ENCODE measurements at regions not wholly inside any gene's neighbourhood (a gene's known extent, or its start where the extent isn't known, plus 50 kb on each side); places are given as distances from the start of the nearest gene placed in this dataset.

GRCh38 chr2:107086497-107086896 is 200.5 kb upstream of the ST6GAL2 start:
- WGBS, 2 donors (ENCODE audit: extremely low coverage in 2 of 2, insufficient read length in 2 of 2, insufficient replicate concordance in 1 of 2), result no CpG with 5 or more reads among the region's 2 CpGs
- Histone ChIP-seq H2BK120ac (ENCODE audit: low read depth, low read length) (no peak overlapping the region), H3K9ac (ENCODE audit: low read depth, low read length, poor library complexity) (no peak overlapping the region), H3K18ac (ENCODE audit: low read length) (no peak overlapping the region), H3K27me3 (ENCODE audit: control insufficient read depth in 3 of 3, insufficient read depth in 3 of 3, low read depth in 1 of 3, low read length in 3 of 3) (no peaks in the 10 kb centered on the region), H3K36me3 (replicated peaks in 1 of 2; ENCODE audit: control insufficient read depth in 2 of 2, insufficient read depth in 2 of 2, low read length in 2 of 2) (no peaks in the 10 kb centered on the region), H2BK12ac (ENCODE audit: low read length) (no peak overlapping the region), H3K4me2 (ENCODE audit: insufficient read depth, low read length, poor library complexity, severe bottlenecking) (no peak overlapping the region), H2BK15ac (ENCODE audit: low read length) (no peak overlapping the region), H3K4me3 (ENCODE audit: low read length in 2 of 2) (no peak overlapping the region), H3K23ac (ENCODE audit: low read depth, low read length, poor library complexity) (no peak overlapping the region), H2AFZ (ENCODE audit: low read length) (no peak overlapping the region), H2AK5ac (ENCODE audit: low read depth, low read length) (no peak overlapping the region), H4K8ac (ENCODE audit: low read depth, low read length) (no peak overlapping the region), H3K9me3 (replicated peaks in 1 of 2; ENCODE audit: control insufficient read depth in 2 of 2, insufficient read depth in 1 of 2, low read depth in 1 of 2, low read length in 2 of 2) (no peaks in the 10 kb centered on the region), H3K4me1 (ENCODE audit: control insufficient read depth in 2 of 2, insufficient read depth in 1 of 2, low read depth in 1 of 2, low read length in 2 of 2) (no peaks in the 10 kb centered on the region), H2BK5ac (ENCODE audit: low read length) (no peak overlapping the region), H3K4ac (ENCODE audit: low read length) (no peak overlapping the region), H4K91ac (ENCODE audit: low read depth, low read length, poor library complexity) (no peak overlapping the region), H3K14ac (ENCODE audit: low read length) (no peak overlapping the region), H3K27ac (replicated peaks; ENCODE audit: low read length) (no peak overlapping the region), H3K79me1 (ENCODE audit: low read depth, low read length) (no peaks in the 10 kb centered on the region)
- DNase-seq (ENCODE audit: low spot score), result no peak

GRCh38 chr2:107088156-107088555 is 202.2 kb upstream of the ST6GAL2 start:
- Histone ChIP-seq H2AK5ac (ENCODE audit: low read depth, low read length) (no peak overlapping the region), H3K4me1 (ENCODE audit: control insufficient read depth in 2 of 2, insufficient read depth in 1 of 2, low read depth in 1 of 2, low read length in 2 of 2) (no peaks in the 10 kb centered on the region), H2BK12ac (ENCODE audit: low read length) (no peak overlapping the region), H3K4me3 (ENCODE audit: low read length in 2 of 2) (no peak overlapping the region), H4K91ac (ENCODE audit: low read depth, low read length, poor library complexity) (no peak overlapping the region), H3K9ac (ENCODE audit: low read depth, low read length, poor library complexity) (no peak overlapping the region), H3K23ac (ENCODE audit: low read depth, low read length, poor library complexity) (no peak overlapping the region), H3K9me3 (replicated peaks in 1 of 2; ENCODE audit: control insufficient read depth in 2 of 2, insufficient read depth in 1 of 2, low read depth in 1 of 2, low read length in 2 of 2) (no peaks in the 10 kb centered on the region), H2BK15ac (ENCODE audit: low read length) (no peak overlapping the region), H3K36me3 (replicated peaks in 1 of 2; ENCODE audit: control insufficient read depth in 2 of 2, insufficient read depth in 2 of 2, low read length in 2 of 2) (no peaks in the 10 kb centered on the region), H3K27ac (replicated peaks; ENCODE audit: low read length) (no peak overlapping the region), H2AFZ (ENCODE audit: low read length) (no peak overlapping the region), H2BK120ac (ENCODE audit: low read depth, low read length) (no peak overlapping the region), H3K18ac (ENCODE audit: low read length) (no peak overlapping the region), H3K4ac (ENCODE audit: low read length) (no peak overlapping the region), H3K14ac (ENCODE audit: low read length) (no peak overlapping the region), H3K27me3 (ENCODE audit: control insufficient read depth in 3 of 3, insufficient read depth in 3 of 3, low read depth in 1 of 3, low read length in 3 of 3) (no peaks in the 10 kb centered on the region), H3K4me2 (ENCODE audit: insufficient read depth, low read length, poor library complexity, severe bottlenecking) (no peak overlapping the region), H4K8ac (ENCODE audit: low read depth, low read length) (no peak overlapping the region), H2BK5ac (ENCODE audit: low read length) (no peak overlapping the region), H3K79me1 (ENCODE audit: low read depth, low read length) (no peaks in the 10 kb centered on the region)
- WGBS, 2 donors (ENCODE audit: extremely low coverage in 2 of 2, insufficient read length in 2 of 2, insufficient replicate concordance in 1 of 2), result no CpG with 5 or more reads among the region's 2 CpGs
- DNase-seq (ENCODE audit: low spot score), result no peak

- DNase-seq (ENCODE audit: low spot score), result no peak
- Histone ChIP-seq H2AFZ (ENCODE audit: low read length) (no peak overlapping the region), H4K8ac (ENCODE audit: low read depth, low read length) (no peak overlapping the region), H3K9me3 (replicated peaks in 1 of 2; ENCODE audit: control insufficient read depth in 2 of 2, insufficient read depth in 1 of 2, low read depth in 1 of 2, low read length in 2 of 2) (no peaks in the 10 kb centered on the region), H3K23ac (ENCODE audit: low read depth, low read length, poor library complexity) (no peak overlapping the region), H4K91ac (ENCODE audit: low read depth, low read length, poor library complexity) (no peak overlapping the region), H2AK5ac (ENCODE audit: low read depth, low read length) (no peak overlapping the region), H3K14ac (ENCODE audit: low read length) (no peak overlapping the region), H2BK120ac (ENCODE audit: low read depth, low read length) (no peak overlapping the region), H3K4me3 (ENCODE audit: low read length in 2 of 2) (no peak overlapping the region), H3K27ac (replicated peaks; ENCODE audit: low read length) (no peak overlapping the region), H3K36me3 (replicated peaks in 1 of 2; ENCODE audit: control insufficient read depth in 2 of 2, insufficient read depth in 2 of 2, low read length in 2 of 2) (no peaks in the 10 kb centered on the region), H3K18ac (ENCODE audit: low read length) (no peak overlapping the region), H2BK12ac (ENCODE audit: low read length) (no peak overlapping the region), H2BK15ac (ENCODE audit: low read length) (no peak overlapping the region), H3K4me2 (ENCODE audit: insufficient read depth, low read length, poor library complexity, severe bottlenecking) (no peak overlapping the region), H3K27me3 (ENCODE audit: control insufficient read depth in 3 of 3, insufficient read depth in 3 of 3, low read depth in 1 of 3, low read length in 3 of 3) (no peaks in the 10 kb centered on the region), H3K4ac (ENCODE audit: low read length) (no peak overlapping the region), H3K4me1 (ENCODE audit: control insufficient read depth in 2 of 2, insufficient read depth in 1 of 2, low read depth in 1 of 2, low read length in 2 of 2) (no peaks in the 10 kb centered on the region), H3K9ac (ENCODE audit: low read depth, low read length, poor library complexity) (no peak overlapping the region), H2BK5ac (ENCODE audit: low read length) (no peak overlapping the region), H3K79me1 (ENCODE audit: low read depth, low read length) (no peaks in the 10 kb centered on the region)
- no CpG with 5 or more reads among the region's 7 CpGs for WGBS, 2 donors (ENCODE audit: extremely low coverage in 2 of 2, insufficient read length in 2 of 2, insufficient replicate concordance in 1 of 2)
Measured at GRCh38 chr2:107091163-107091864, 205.3 kb upstream of the ST6GAL2 start.

- no peak overlapping the region for H2BK120ac ChIP-seq (ENCODE audit: low read depth, low read length)
- no CpG with 5 or more reads among the region's 4 CpGs for WGBS, 2 donors (ENCODE audit: extremely low coverage in 2 of 2, insufficient read length in 2 of 2, insufficient replicate concordance in 1 of 2)
Measured at GRCh38 chr2:107093426-107093957, 207.5 kb upstream of the ST6GAL2 start.

More at GRCh38 chr2:107093426-107093957, 207.5 kb upstream of the ST6GAL2 start:
- Histone ChIP-seq H3K79me1 (ENCODE audit: low read depth, low read length) (no peaks in the 10 kb centered on the region), H3K4me3 (ENCODE audit: low read length in 2 of 2) (no peak overlapping the region), H3K23ac (ENCODE audit: low read depth, low read length, poor library complexity) (no peak overlapping the region), H3K4me2 (ENCODE audit: insufficient read depth, low read length, poor library complexity, severe bottlenecking) (no peak overlapping the region), H4K8ac (ENCODE audit: low read depth, low read length) (no peak overlapping the region), H2AK5ac (ENCODE audit: low read depth, low read length) (no peak overlapping the region), H2BK12ac (ENCODE audit: low read length) (no peak overlapping the region), H3K36me3 (replicated peaks in 1 of 2; ENCODE audit: control insufficient read depth in 2 of 2, insufficient read depth in 2 of 2, low read length in 2 of 2) (no peaks in the 10 kb centered on the region), H3K9ac (ENCODE audit: low read depth, low read length, poor library complexity) (no peak overlapping the region), H3K18ac (ENCODE audit: low read length) (no peak overlapping the region), H3K4ac (ENCODE audit: low read length) (no peak overlapping the region), H2AFZ (ENCODE audit: low read length) (no peak overlapping the region), H2BK15ac (ENCODE audit: low read length) (no peak overlapping the region), H3K27me3 (ENCODE audit: control insufficient read depth in 3 of 3, insufficient read depth in 3 of 3, low read depth in 1 of 3, low read length in 3 of 3) (no peaks in the 10 kb centered on the region), H3K9me3 (replicated peaks in 1 of 2; ENCODE audit: control insufficient read depth in 2 of 2, insufficient read depth in 1 of 2, low read depth in 1 of 2, low read length in 2 of 2) (no peaks in the 10 kb centered on the region), H3K27ac (replicated peaks; ENCODE audit: low read length) (no peak overlapping the region), H4K91ac (ENCODE audit: low read depth, low read length, poor library complexity) (no peak overlapping the region), H3K4me1 (ENCODE audit: control insufficient read depth in 2 of 2, insufficient read depth in 1 of 2, low read depth in 1 of 2, low read length in 2 of 2) (no peaks in the 10 kb centered on the region), H3K14ac (ENCODE audit: low read length) (no peak overlapping the region), H2BK5ac (ENCODE audit: low read length) (no peak overlapping the region)
- no peak for DNase-seq (ENCODE audit: low spot score)
